Nephron (organoid): ENCODE measurements at regions not wholly inside any gene's neighbourhood (a gene's known extent, or its start where the extent isn't known, plus 50 kb on each side); places are given as distances from the start of the nearest gene placed in this dataset.

Source experiments
- H3K27ac Mint-ChIP-seq, 3 experiments: 2 replicates each; pipeline ENCODE4 v1.8.0; 2020; ENCODE audit warnings: mixed read lengths in 3 of 3, mild to moderate bottlenecking in 2 of 3, moderate library complexity in 1 of 3
- H3K27me3 Mint-ChIP-seq: 2 replicates; pipeline ENCODE4 v1.8.0; 2021; ENCODE audit warnings: low read depth, mild to moderate bottlenecking, moderate library complexity, mixed read lengths
- H3K36me3 Mint-ChIP-seq: 2 replicates; pipeline ENCODE4 v1.8.0; 2020; ENCODE audit warnings: low read depth, mixed read lengths
- H3K4me1 Mint-ChIP-seq: 2 replicates; pipeline ENCODE4 v1.8.0; 2020; ENCODE audit warnings: mixed read lengths
- H3K4me3 Mint-ChIP-seq, 3 experiments: 2 replicates each; pipeline ENCODE4 v1.8.0; 2020; ENCODE audit warnings: mild to moderate bottlenecking in 3 of 3, mixed read lengths in 3 of 3, moderate library complexity in 2 of 3
- H3K9me3 Mint-ChIP-seq: 2 replicates; pipeline ENCODE4 v1.8.0; 2020; ENCODE audit warnings: mixed read lengths
- TF ChIP-seq, protein P1 (sequence below), 3 experiments: fragments of 200-600 bp; sonication (generic); IDR thresholded peaks; one replicate each; pipeline ENCODE4 v1.5.0; 2021; ENCODE audit warnings: antibody characterized with exemption in 3 of 3; ENCODE audit not compliant: unreplicated experiment in 3 of 3

DNA sequence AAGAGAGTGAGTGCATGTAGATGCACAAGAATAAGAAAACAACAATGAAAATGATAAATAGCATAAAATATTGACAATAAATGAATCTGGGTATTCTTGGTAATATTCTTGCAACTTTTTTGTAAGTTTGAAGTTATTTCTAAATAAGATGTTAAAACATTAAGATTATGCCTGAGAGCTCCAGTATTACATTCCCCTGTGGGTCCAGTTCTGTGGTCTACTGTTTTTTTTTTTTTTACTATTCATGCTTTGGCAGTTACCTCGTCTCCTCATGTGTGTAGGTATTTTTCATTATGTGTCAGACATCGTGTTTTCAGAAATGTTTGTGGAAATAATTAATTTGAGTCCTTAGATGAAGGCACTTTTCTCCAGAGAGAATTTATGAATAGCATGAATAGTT lies 386.2 kb downstream of the AACS start:
- peaks cover 5% of the 10 kb centered on the region for H3K27me3 Mint-ChIP-seq
- H3K4me1 Mint-ChIP-seq, result no peaks in the 10 kb centered on the region
- no peaks in the 10 kb centered on the region for H3K36me3 Mint-ChIP-seq
- TF ChIP-seq, protein P1, sequence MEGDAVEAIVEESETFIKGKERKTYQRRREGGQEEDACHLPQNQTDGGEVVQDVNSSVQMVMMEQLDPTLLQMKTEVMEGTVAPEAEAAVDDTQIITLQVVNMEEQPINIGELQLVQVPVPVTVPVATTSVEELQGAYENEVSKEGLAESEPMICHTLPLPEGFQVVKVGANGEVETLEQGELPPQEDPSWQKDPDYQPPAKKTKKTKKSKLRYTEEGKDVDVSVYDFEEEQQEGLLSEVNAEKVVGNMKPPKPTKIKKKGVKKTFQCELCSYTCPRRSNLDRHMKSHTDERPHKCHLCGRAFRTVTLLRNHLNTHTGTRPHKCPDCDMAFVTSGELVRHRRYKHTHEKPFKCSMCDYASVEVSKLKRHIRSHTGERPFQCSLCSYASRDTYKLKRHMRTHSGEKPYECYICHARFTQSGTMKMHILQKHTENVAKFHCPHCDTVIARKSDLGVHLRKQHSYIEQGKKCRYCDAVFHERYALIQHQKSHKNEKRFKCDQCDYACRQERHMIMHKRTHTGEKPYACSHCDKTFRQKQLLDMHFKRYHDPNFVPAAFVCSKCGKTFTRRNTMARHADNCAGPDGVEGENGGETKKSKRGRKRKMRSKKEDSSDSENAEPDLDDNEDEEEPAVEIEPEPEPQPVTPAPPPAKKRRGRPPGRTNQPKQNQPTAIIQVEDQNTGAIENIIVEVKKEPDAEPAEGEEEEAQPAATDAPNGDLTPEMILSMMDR (IDR thresholded peaks at IDR 0.05; ENCODE audit: unreplicated experiment in 3 of 3), result no peak
- no peak overlapping the region for H3K27ac Mint-ChIP-seq
- H3K4me3 Mint-ChIP-seq, result no peak overlapping the region
- H3K9me3 Mint-ChIP-seq, result peaks cover 19% of the 10 kb centered on the region

DNA sequence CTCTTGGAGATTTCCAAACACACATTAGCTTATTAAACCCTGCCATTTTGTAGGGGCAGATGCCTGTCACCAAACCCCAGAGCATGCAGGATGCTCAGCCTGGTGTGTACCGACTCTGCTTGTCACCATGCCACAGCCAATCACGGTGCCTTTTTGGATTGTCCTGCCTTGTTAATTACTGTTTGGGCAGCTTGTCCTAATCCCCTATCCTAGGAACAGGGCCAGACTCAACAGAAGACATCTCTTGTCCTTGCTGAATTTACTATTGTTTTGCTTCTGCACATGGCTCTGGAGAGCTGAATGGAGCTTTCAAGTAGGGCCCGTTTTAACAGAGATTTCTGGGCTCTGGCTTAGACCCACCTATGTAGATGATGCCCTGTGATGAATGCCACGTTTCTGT lies 388.5 kb downstream of the AACS start:
- Mint-ChIP-seq H3K9me3 (peaks cover 19% of the 10 kb centered on the region), H3K36me3 (no peaks in the 10 kb centered on the region), H3K4me3 (no peak overlapping the region), H3K4me1 (no peaks in the 10 kb centered on the region), H3K27me3 (peaks cover 5% of the 10 kb centered on the region), H3K27ac (no peak overlapping the region)
- TF ChIP-seq, protein P1 (IDR thresholded peaks at IDR 0.05; ENCODE audit: unreplicated experiment in 3 of 3), result no peak

DNA sequence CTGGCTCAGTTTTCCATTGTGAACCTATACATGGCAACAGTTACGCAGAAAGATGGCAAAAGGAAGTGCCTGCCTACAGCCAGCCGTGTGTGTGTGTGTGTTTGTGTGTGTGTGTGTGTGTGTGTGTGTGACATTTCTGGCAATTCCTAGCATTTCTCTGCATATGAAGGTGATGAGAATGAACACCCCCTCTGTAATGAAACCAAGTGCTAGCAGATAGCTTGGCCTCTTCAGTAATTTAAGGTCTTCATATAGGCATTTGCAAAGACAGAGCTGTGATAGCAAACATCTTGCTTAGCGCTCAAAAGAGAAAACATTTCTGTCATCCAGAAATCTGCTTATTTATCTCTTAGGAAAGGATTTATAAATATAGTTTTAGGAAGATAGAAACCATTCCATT lies 389.1 kb downstream of the AACS start:
- peaks cover 19% of the 10 kb centered on the region for H3K9me3 Mint-ChIP-seq

DNA sequence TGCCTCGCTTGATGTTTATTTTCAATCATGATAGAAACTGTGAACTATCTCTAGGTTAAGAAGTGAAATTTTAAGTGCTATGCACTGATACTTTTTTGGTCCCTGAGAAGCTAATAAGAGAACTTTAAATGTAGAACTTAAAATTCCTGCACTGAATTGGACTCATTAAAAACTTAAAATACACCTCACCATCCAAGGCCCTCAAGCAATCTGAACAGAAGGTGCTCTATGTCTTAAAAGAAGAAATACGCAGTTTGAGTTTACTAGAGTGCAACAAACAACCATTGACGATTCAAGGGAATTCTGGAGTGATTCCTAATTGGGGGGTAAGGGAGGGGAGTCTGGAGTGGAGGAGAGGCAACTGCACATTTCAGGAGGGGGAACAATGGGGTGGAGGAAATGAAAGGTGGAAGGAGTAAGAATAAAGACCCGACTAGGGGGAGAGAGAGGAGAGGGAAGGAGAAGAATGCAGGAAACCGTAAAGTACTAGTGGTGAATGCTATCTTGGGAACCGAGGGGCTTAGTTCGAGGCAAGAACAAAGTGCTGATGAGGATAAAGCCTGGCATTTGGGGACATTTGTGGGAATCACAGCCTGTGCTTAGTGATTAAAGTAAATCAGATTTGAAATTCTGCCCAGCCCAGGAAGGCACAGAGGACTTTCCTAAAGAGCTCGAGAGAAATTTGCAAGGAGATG lies 389.7 kb downstream of the AACS start:
- H3K4me1 Mint-ChIP-seq, result no peaks in the 10 kb centered on the region
- H3K27me3 Mint-ChIP-seq, result peaks cover 5% of the 10 kb centered on the region
- no peak overlapping the region for H3K27ac Mint-ChIP-seq
- H3K4me3 Mint-ChIP-seq, result no peak overlapping the region
- TF ChIP-seq, protein P1 (IDR thresholded peaks at IDR 0.05; ENCODE audit: unreplicated experiment in 3 of 3), result no peak
- H3K9me3 Mint-ChIP-seq, result peaks cover 13% of the 10 kb centered on the region
- no peaks in the 10 kb centered on the region for H3K36me3 Mint-ChIP-seq

More for the DNA sequence above, 389.1 kb downstream of the AACS start:
- H3K27me3 Mint-ChIP-seq, result peaks cover 5% of the 10 kb centered on the region
- no peaks in the 10 kb centered on the region for H3K36me3 Mint-ChIP-seq
- H3K4me1 Mint-ChIP-seq, result no peaks in the 10 kb centered on the region
- H3K27ac Mint-ChIP-seq, result no peak overlapping the region
- TF ChIP-seq, protein P1 (IDR thresholded peaks at IDR 0.05; ENCODE audit: unreplicated experiment in 3 of 3), result no peak
- no peak overlapping the region for H3K4me3 Mint-ChIP-seq

DNA sequence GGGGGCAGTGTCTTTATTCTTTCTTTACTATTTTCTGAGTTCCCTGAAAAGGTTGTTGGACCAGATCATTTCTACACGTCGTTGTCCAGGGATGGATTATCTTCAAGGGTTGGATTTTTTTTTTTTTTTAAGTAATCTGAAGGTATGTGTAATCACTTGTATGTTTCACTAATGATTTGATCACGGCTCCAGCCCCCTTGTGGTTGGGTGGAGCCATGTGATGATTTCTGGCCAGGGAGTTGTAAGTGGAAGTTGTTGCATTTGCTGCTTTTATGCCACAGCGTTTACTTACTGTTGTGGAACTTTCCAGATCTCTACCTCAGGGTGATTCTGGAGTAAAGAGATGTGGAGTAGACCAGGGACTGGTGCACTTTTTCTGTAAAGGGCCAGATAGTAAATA lies 390.3 kb downstream of the AACS start:
- H3K27me3 Mint-ChIP-seq, result peaks cover 5% of the 10 kb centered on the region
- H3K4me1 Mint-ChIP-seq, result no peaks in the 10 kb centered on the region
- no peak overlapping the region for H3K27ac Mint-ChIP-seq
- H3K4me3 Mint-ChIP-seq, result no peak overlapping the region
- TF ChIP-seq, protein P1 (IDR thresholded peaks at IDR 0.05; ENCODE audit: unreplicated experiment in 3 of 3), result no peak
- peaks cover 7% of the 10 kb centered on the region for H3K9me3 Mint-ChIP-seq
- H3K36me3 Mint-ChIP-seq, result no peaks in the 10 kb centered on the region
